ENCODE measurements at regions not wholly inside any gene's neighbourhood (a gene's known extent, or its start where the extent isn't known, plus 50 kb on each side); places are given as distances from the start of the nearest gene placed in this dataset.
"Not testable (repeated sequence)": the region's sequence is repeated elsewhere in the genome, so short reads cannot be mapped to it uniquely, and the experiment has no call there.

GRCh38 chr10:70967591-70968587 is 79.5 kb upstream of the PCBD1 start:
- no peak for DNase-seq

- DNase-seq = no peak
These were observed 80.8 kb upstream of the PCBD1 start for GRCh38 chr10:70969188-70969587.

GRCh38 chr10:70970830-70971229 is 82.5 kb upstream of the PCBD1 start:
- DNase-seq = no peak

GRCh38 chr10:70973275-70973674 is 84.9 kb upstream of the PCBD1 start:
- no peak for DNase-seq

- no peak for DNase-seq
These were observed 86.1 kb upstream of the PCBD1 start for GRCh38 chr10:70974351-70974901.

GRCh38 chr10:70974920-70975319 is 86.6 kb upstream of the PCBD1 start:
- DNase-seq = no peak

- DNase-seq = no peak
These were observed 87.8 kb upstream of the PCBD1 start for GRCh38 chr10:70976063-70976695.

- DNase-seq = no peak
These were observed 89.3 kb upstream of the PCBD1 start for GRCh38 chr10:70977625-70978024.

- no peak for DNase-seq
These were observed 89.8 kb upstream of the PCBD1 start for GRCh38 chr10:70978181-70978580.

GRCh38 chr10:70978816-70979480 is 90.6 kb upstream of the PCBD1 start:
- no peak for DNase-seq

- DNase-seq = no peak
These were observed 92.3 kb upstream of the PCBD1 start for GRCh38 chr10:70980687-70981086.

GRCh38 chr10:70981171-70981836 is 92.9 kb upstream of the PCBD1 start:
- no peak for DNase-seq

GRCh38 chr10:70981936-70982335 is 93.6 kb upstream of the PCBD1 start:
- no peak for DNase-seq

GRCh38 chr10:70982443-70982842 is 94.1 kb upstream of the PCBD1 start:
- no peak for DNase-seq

- no peak for DNase-seq
These were observed 96.8 kb upstream of the PCBD1 start for GRCh38 chr10:70984986-70985722.

GRCh38 chr10:70985824-70986622 is 97.7 kb upstream of the PCBD1 start:
- no peak for DNase-seq

- DNase-seq = no peak
These were observed 98.2 kb upstream of the PCBD1 start for GRCh38 chr10:70986623-70986950.

GRCh38 chr10:70987396-70988130 is 99.2 kb upstream of the PCBD1 start:
- DNase-seq = no peak

- DNase-seq = not testable (repeated sequence)
These were observed 101.8 kb upstream of the PCBD1 start for GRCh38 chr10:70990156-70990555.

GRCh38 chr10:70990681-70991080 is 102.3 kb upstream of the PCBD1 start:
- no peak for DNase-seq
